Type B pancreatic cell (in vitro differentiated cells): ENCODE measurements at regions not wholly inside any gene's neighbourhood (a gene's known extent, or its start where the extent isn't known, plus 50 kb on each side); places are given as distances from the start of the nearest gene placed in this dataset.

ENCODE experiments used
- DNase-seq: peaks from one replicate; pipeline ENCODE4 v3.0.0; 2021; ENCODE audit warnings: mixed read lengths; ENCODE audit not compliant: unreplicated experiment; ENCODE audit errors: extremely low spot score
- H3K27ac Mint-ChIP-seq: 2 replicates; pipeline ENCODE4 v1.8.0; 2021; ENCODE audit warnings: mild to moderate bottlenecking, mixed read lengths
- H3K27me3 Mint-ChIP-seq: 2 replicates; pipeline ENCODE4 v1.8.0; 2021; ENCODE audit warnings: mixed read lengths
- H3K36me3 Mint-ChIP-seq: 2 replicates; pipeline ENCODE4 v1.8.0; 2021; ENCODE audit warnings: mixed read lengths
- H3K4me1 Mint-ChIP-seq: one replicate; pipeline ENCODE4 v1.8.0; 2021; ENCODE audit warnings: mixed read lengths; ENCODE audit not compliant: unreplicated experiment
- H3K4me3 Mint-ChIP-seq: 2 replicates; pipeline ENCODE4 v1.8.0; 2021; ENCODE audit warnings: mild to moderate bottlenecking, mixed read lengths
- H3K9me3 Mint-ChIP-seq: 2 replicates; pipeline ENCODE4 v1.8.0; 2021; ENCODE audit warnings: mixed read lengths
- TF ChIP-seq, protein P1 (sequence below): fragments of 200-600 bp; sonication (generic); conservative IDR thresholded peaks from 2 replicates; pipeline ENCODE4 v1.5.0; 2021; ENCODE audit warnings: antibody characterized with exemption, mild to moderate bottlenecking

DNA sequence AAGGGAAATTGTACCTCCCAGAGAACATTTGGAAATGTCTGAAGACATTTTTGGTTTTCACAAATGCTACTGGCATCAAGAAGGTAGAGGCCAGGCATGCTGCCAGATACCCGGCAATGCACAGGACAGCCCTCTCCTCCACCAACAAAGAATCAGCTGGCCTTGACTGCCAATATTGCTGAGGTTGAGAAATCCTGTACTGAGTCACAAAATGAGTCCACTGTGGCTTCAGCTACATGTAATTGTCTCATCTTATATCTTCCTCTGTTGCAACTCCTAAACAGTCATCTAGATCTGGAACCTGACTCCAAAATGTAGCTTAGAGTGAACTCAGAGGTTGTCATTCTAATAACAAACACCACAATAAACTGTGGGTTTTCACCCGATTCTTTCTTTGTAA, 327.5 kb upstream of the POGK start:
- TF ChIP-seq, protein P1, sequence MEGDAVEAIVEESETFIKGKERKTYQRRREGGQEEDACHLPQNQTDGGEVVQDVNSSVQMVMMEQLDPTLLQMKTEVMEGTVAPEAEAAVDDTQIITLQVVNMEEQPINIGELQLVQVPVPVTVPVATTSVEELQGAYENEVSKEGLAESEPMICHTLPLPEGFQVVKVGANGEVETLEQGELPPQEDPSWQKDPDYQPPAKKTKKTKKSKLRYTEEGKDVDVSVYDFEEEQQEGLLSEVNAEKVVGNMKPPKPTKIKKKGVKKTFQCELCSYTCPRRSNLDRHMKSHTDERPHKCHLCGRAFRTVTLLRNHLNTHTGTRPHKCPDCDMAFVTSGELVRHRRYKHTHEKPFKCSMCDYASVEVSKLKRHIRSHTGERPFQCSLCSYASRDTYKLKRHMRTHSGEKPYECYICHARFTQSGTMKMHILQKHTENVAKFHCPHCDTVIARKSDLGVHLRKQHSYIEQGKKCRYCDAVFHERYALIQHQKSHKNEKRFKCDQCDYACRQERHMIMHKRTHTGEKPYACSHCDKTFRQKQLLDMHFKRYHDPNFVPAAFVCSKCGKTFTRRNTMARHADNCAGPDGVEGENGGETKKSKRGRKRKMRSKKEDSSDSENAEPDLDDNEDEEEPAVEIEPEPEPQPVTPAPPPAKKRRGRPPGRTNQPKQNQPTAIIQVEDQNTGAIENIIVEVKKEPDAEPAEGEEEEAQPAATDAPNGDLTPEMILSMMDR = no peak
- no peak for DNase-seq
- Mint-ChIP-seq H3K27me3 (no peaks in the 10 kb centered on the region), H3K36me3 (no peaks in the 10 kb centered on the region), H3K4me3 (no peak overlapping the region), H3K27ac (no peak overlapping the region), H3K4me1 (no peaks in the 10 kb centered on the region), H3K9me3 (no peaks in the 10 kb centered on the region)

DNA sequence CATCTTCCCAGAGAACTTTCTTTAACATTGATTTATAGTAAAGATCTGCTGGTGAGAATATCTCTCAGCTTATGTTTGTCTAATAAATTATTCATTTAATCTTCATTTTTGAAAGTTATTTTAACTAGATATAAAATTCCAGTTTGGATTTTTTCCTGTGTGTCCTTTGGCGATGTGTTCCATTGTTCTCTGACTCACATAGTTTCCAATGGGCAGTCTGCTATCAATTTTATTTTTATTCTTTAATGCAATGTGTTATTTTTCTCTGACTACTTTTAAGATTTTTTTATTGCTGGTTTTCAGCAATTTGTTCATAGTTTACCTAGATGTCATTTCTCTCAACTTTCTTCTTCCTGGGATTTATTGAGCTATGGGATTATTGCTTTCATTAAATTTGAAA, 325.2 kb upstream of the POGK start:
- Mint-ChIP-seq H3K9me3 (no peaks in the 10 kb centered on the region), H3K27ac (no peak overlapping the region), H3K4me1 (no peaks in the 10 kb centered on the region), H3K27me3 (no peaks in the 10 kb centered on the region), H3K36me3 (no peaks in the 10 kb centered on the region), H3K4me3 (no peak overlapping the region)
- TF ChIP-seq, protein P1 = no peak
- DNase-seq = no peak

DNA sequence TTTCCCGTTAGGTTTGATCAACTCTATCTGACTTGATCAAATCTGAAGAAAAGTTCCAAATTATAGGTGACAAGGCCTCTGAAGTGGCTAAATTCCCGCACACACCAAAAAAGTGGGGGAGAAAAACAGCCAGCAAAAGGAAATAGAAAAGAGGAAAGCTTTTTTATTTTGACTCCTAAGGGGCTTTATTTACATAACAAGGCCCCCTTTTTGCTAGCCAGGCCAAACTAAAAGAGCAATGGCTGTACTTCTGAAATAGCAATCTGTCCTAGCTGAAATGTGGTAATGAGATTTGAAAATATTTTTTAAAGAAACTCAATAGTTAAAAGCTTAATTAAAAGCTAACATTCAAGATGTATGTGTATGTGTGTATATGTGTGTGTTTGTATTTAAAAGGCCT, 311.5 kb upstream of the POGK start:
- Mint-ChIP-seq H3K4me3 (no peak overlapping the region), H3K4me1 (no peaks in the 10 kb centered on the region), H3K27me3 (no peaks in the 10 kb centered on the region), H3K9me3 (no peaks in the 10 kb centered on the region), H3K36me3 (no peaks in the 10 kb centered on the region), H3K27ac (no peak overlapping the region)
- no peak for DNase-seq
- TF ChIP-seq, protein P1 = no peak

DNA sequence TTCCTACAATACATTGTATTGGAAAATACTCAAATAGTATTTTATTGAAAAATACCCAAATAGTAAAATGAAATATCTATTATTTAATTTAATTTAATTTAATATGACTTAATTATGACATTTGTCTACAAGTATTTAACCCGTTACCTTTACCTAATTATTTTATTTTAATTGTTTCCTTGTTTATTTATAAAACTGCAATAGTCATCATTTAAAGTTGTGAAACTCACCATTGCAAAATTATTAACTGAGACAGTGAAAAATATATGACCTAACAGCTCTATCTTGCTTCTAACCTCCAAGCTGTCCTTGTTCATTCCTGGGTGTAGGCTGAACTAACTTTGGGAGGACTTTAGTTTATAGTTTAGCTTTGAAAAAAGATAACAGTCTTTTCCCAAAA, 300.6 kb upstream of the POGK start:
- Mint-ChIP-seq H3K4me1 (no peaks in the 10 kb centered on the region), H3K9me3 (no peaks in the 10 kb centered on the region), H3K4me3 (no peak overlapping the region), H3K36me3 (no peaks in the 10 kb centered on the region), H3K27ac (no peak overlapping the region), H3K27me3 (no peaks in the 10 kb centered on the region)
- TF ChIP-seq, protein P1 = no peak
- DNase-seq = no peak

DNA sequence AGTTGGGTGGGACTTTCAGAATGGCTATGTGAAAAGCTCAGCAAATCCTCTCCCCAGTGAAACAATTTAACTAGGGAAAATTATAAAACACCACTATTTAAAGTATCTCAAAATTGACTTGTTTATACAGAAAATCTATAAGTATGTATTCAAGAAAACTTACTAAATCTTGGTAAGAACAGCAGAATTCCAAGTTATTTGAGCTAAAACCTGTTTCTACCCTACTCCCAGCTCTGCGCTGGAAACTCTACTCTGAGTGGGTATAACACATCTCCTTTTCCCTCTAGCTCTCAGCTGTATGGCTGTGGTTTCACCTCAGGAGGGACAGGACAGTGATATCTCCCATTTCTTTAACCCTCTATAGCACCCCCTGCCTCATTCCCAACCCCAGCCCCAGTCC, 295.2 kb upstream of the POGK start:
- TF ChIP-seq, protein P1 = no peak
- Mint-ChIP-seq H3K27me3 (no peaks in the 10 kb centered on the region), H3K4me1 (no peaks in the 10 kb centered on the region), H3K4me3 (no peak overlapping the region), H3K9me3 (no peaks in the 10 kb centered on the region), H3K36me3 (no peaks in the 10 kb centered on the region), H3K27ac (no peak overlapping the region)
- DNase-seq = no peak

DNA sequence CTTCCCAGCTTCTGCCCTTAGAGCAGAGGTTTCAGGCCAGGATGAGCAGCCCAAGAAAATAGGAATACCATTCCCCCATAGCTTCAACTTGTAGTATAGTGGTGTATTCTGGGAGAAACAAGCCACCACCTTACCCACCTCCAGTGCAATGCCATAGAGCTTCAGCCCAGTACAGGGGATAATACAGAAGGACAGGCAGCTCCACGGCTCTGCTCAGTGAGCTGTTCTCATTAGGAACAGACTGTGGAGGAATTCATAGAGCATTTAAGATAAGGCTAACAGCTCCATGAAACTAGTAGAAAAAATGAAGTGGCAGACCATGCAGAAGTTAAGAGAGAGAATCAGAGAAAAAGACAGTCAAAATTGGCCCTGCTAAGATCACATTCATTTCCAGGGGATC, 294.7 kb upstream of the POGK start:
- Mint-ChIP-seq H3K4me1 (no peaks in the 10 kb centered on the region), H3K27me3 (no peaks in the 10 kb centered on the region), H3K36me3 (no peaks in the 10 kb centered on the region), H3K27ac (no peak overlapping the region), H3K4me3 (no peak overlapping the region), H3K9me3 (no peaks in the 10 kb centered on the region)
- TF ChIP-seq, protein P1 = no peak
- DNase-seq = no peak
